OCI-LY1 (cell line): ENCODE measurements at regions not wholly inside any gene's neighbourhood (a gene's known extent, or its start where the extent isn't known, plus 50 kb on each side); places are given as distances from the start of the nearest gene placed in this dataset.

Experiments used
- H2AFZ ChIP-seq: fragments of 200-600 bp; sonication (generic), shearing (Covaris generic); 2 replicates; pipeline ENCODE4 v1.6.0; 2014; ENCODE audit warnings: antibody characterized with exemption, mild to moderate bottlenecking, low read length
- H3F3A ChIP-seq: fragments of 200-600 bp; sonication (generic), shearing (Covaris generic); 2 replicates; pipeline ENCODE4 v1.6.0; 2014; ENCODE audit warnings: mild to moderate bottlenecking, antibody characterized with exemption, low read length, moderate library complexity; ENCODE audit not compliant: insufficient read depth
- H3K27ac ChIP-seq: fragments of 200-600 bp; sonication (generic); 2 replicates; pipeline ENCODE4 v1.5.1; 2014; ENCODE audit warnings: low read length, mixed run types, mild to moderate bottlenecking, low read depth; ENCODE audit not compliant: poor library complexity, severe bottlenecking
- H3K27me3 ChIP-seq: fragments of 200-600 bp; sonication (generic); 2 replicates; pipeline ENCODE4 v1.6.0; 2014; ENCODE audit warnings: antibody characterized with exemption, mild to moderate bottlenecking, low read length, moderate library complexity; ENCODE audit not compliant: insufficient read depth
- H3K36me3 ChIP-seq: fragments of 200-600 bp; sonication (generic); 2 replicates; pipeline ENCODE4 v1.6.1; 2014; ENCODE audit warnings: mild to moderate bottlenecking, antibody characterized with exemption, low read length, moderate library complexity, mixed read lengths; ENCODE audit not compliant: insufficient read depth
- H3K4me1 ChIP-seq: fragments of 200-600 bp; sonication (generic); 2 replicates; pipeline ENCODE4 v1.5.1; 2014; ENCODE audit warnings: mild to moderate bottlenecking, low read length, moderate library complexity; ENCODE audit not compliant: insufficient read depth, severe bottlenecking
- H3K4me2 ChIP-seq: fragments of 200-600 bp; sonication (generic), shearing (Covaris generic); 2 replicates; pipeline ENCODE4 v1.6.1; 2014; ENCODE audit warnings: low read length
- H3K4me3 ChIP-seq: fragments of 200-600 bp; sonication (generic); 2 replicates; pipeline ENCODE4 v1.5.1; 2014; ENCODE audit warnings: low read length, low read depth, mild to moderate bottlenecking, mixed read lengths; ENCODE audit not compliant: poor library complexity, severe bottlenecking
- H3K79me2 ChIP-seq: fragments of 200-600 bp; shearing (Covaris generic); 2 replicates; pipeline ENCODE4 v1.6.1; 2016; ENCODE audit warnings: mixed run types, low read length, mixed read lengths; ENCODE audit not compliant: insufficient read depth
- H3K9ac ChIP-seq: fragments of 200-600 bp; sonication (generic), shearing (Covaris generic); 2 replicates; pipeline ENCODE4 v1.6.1; 2014; ENCODE audit warnings: mild to moderate bottlenecking, low read length, mixed read lengths
- H3K9me2 ChIP-seq: fragments of 200-600 bp; sonication (generic), shearing (Covaris generic); 2 replicates; pipeline ENCODE4 v1.6.1; 2014; ENCODE audit warnings: low read depth, mild to moderate bottlenecking, low read length, mixed read lengths
- H3K9me3 ChIP-seq: fragments of 200-600 bp; shearing (Covaris generic); 2 replicates; pipeline ENCODE4 v1.6.1; 2014; ENCODE audit warnings: low read length, mixed read lengths
- H4K20me1 ChIP-seq: fragments of 200-600 bp; sonication (generic), shearing (Covaris generic); 2 replicates; pipeline ENCODE4 v1.6.0; 2016; ENCODE audit warnings: mild to moderate bottlenecking, low read length; ENCODE audit not compliant: insufficient read depth
- EZH2 ChIP-seq: fragments of 200-600 bp; sonication (generic), shearing (Covaris generic); IDR thresholded peaks from 2 replicates; pipeline ENCODE4 v1.8.0; 2017; ENCODE audit warnings: borderline replicate concordance, mixed run types, mild to moderate bottlenecking, antibody characterized with exemption, low read length, moderate library complexity, mixed read lengths
- TF ChIP-seq, protein P1 (sequence below): fragments of 200-600 bp; sonication (generic), shearing (Covaris generic); IDR thresholded peaks from 2 replicates; pipeline ENCODE4 v1.5.1; 2017; ENCODE audit warnings: mild to moderate bottlenecking, antibody characterized with exemption, low read length, moderate library complexity, mixed read lengths

DNA sequence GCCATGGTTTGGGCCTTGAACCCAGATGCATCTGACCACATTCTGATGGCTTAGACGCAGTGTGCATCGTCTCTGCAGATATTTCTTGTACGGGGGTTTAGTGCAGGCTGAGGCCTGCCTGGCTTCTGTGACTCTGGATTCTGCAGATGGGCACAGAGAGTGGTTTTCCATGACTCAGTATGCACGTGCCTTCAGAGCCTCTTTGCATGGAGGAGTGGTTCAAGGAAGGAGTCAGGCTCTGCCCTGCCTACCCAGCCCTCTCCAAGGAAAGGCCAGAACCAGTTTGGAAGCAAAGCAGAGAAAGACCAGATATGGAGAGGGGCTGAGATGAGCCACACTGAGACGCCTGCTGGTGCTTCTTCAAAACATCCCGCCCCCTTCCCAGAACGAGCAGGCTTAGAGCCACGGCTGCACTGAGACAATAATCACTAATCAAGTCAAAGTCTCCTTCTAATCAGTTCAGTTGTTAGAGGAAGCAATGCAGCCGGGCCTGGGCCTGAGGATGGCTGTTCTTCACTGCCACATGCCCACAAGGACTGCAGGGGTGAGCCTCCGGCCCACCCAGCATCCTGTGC lies 308.9 kb downstream of the NXPE2 start:
- TF ChIP-seq EZH2: no peak
- TF ChIP-seq, protein P1, sequence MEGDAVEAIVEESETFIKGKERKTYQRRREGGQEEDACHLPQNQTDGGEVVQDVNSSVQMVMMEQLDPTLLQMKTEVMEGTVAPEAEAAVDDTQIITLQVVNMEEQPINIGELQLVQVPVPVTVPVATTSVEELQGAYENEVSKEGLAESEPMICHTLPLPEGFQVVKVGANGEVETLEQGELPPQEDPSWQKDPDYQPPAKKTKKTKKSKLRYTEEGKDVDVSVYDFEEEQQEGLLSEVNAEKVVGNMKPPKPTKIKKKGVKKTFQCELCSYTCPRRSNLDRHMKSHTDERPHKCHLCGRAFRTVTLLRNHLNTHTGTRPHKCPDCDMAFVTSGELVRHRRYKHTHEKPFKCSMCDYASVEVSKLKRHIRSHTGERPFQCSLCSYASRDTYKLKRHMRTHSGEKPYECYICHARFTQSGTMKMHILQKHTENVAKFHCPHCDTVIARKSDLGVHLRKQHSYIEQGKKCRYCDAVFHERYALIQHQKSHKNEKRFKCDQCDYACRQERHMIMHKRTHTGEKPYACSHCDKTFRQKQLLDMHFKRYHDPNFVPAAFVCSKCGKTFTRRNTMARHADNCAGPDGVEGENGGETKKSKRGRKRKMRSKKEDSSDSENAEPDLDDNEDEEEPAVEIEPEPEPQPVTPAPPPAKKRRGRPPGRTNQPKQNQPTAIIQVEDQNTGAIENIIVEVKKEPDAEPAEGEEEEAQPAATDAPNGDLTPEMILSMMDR: no peak
- Histone ChIP-seq H3K4me3 (no peak overlapping the region), H3K4me2 (no peak overlapping the region), H3K79me2 (no peaks in the 10 kb centered on the region), H4K20me1 (no peaks in the 10 kb centered on the region), H3K36me3 (no peaks in the 10 kb centered on the region), H3K9me3 (no peaks in the 10 kb centered on the region), H3K9ac (no peak overlapping the region), H3F3A (no peaks in the 10 kb centered on the region), H3K4me1 (no peaks in the 10 kb centered on the region), H3K27ac (no peak overlapping the region), H3K9me2 (no peaks in the 10 kb centered on the region), H2AFZ (no peak overlapping the region), H3K27me3 (no peaks in the 10 kb centered on the region)

GRCh38 chr11:114988644-114989043 lies 310.3 kb downstream of the NXPE2 start:
- no peak overlapping the region for H2AFZ ChIP-seq
- no peaks in the 10 kb centered on the region for H3K9me3 ChIP-seq
- H3K4me1 ChIP-seq: no peaks in the 10 kb centered on the region
- no peaks in the 10 kb centered on the region for H4K20me1 ChIP-seq
- no peak overlapping the region for H3K4me2 ChIP-seq
- H3K4me3 ChIP-seq: no peak overlapping the region
- no peak overlapping the region for H3K9ac ChIP-seq
- no peaks in the 10 kb centered on the region for H3K36me3 ChIP-seq
- H3K27me3 ChIP-seq: no peaks in the 10 kb centered on the region
- H3K9me2 ChIP-seq: no peaks in the 10 kb centered on the region
- no peak overlapping the region for H3K27ac ChIP-seq
- no peaks in the 10 kb centered on the region for H3K79me2 ChIP-seq
- TF ChIP-seq EZH2: no peak
- TF ChIP-seq, protein P1: no peak
- no peaks in the 10 kb centered on the region for H3F3A ChIP-seq

GRCh38 chr11:114989536-114989935 lies 311.2 kb downstream of the NXPE2 start:
- H3K79me2 ChIP-seq: no peaks in the 10 kb centered on the region
- H3K36me3 ChIP-seq: no peaks in the 10 kb centered on the region
- H3K9ac ChIP-seq: no peak overlapping the region
- no peaks in the 10 kb centered on the region for H4K20me1 ChIP-seq
- no peak overlapping the region for H3K4me3 ChIP-seq
- no peak overlapping the region for H3K4me2 ChIP-seq
- no peak overlapping the region for H3K27ac ChIP-seq
- H3F3A ChIP-seq: no peaks in the 10 kb centered on the region
- H3K27me3 ChIP-seq: no peaks in the 10 kb centered on the region
- no peaks in the 10 kb centered on the region for H3K4me1 ChIP-seq
- H3K9me2 ChIP-seq: no peaks in the 10 kb centered on the region
- H3K9me3 ChIP-seq: no peaks in the 10 kb centered on the region
- H2AFZ ChIP-seq: no peak overlapping the region
- TF ChIP-seq, protein P1: no peak
- no peak for TF ChIP-seq EZH2
